GM19438 (cell line): ENCODE measurements at regions not wholly inside any gene's neighbourhood (a gene's known extent, or its start where the extent isn't known, plus 50 kb on each side); places are given as distances from the start of the nearest gene placed in this dataset.

Source experiments
- ATAC-seq: cut with Tn5 transposase; IDR thresholded peaks from one replicate; pipeline ENCODE4 v1.9.1; 2021; ENCODE audit warnings: low read depth; ENCODE audit not compliant: unreplicated experiment

GRCh38 chr1:82226186-82226505, 425.4 kb downstream of the ADGRL2 start:
- ATAC-seq, result no peak

GRCh38 chr1:82225421-82226185, 424.9 kb downstream of the ADGRL2 start:
- no peak for ATAC-seq

- no peak for ATAC-seq
Measured at GRCh38 chr1:82223091-82223490, 422.4 kb downstream of the ADGRL2 start.

GRCh38 chr1:82221721-82222120, 421.0 kb downstream of the ADGRL2 start:
- no peak for ATAC-seq

- no peak for ATAC-seq
Measured at GRCh38 chr1:82220754-82221153, 420.0 kb downstream of the ADGRL2 start.

GRCh38 chr1:82219841-82220240, 419.1 kb downstream of the ADGRL2 start:
- no peak for ATAC-seq

- no peak for ATAC-seq
Measured at GRCh38 chr1:82218846-82219245, 418.1 kb downstream of the ADGRL2 start.

GRCh38 chr1:82215853-82216175, 415.1 kb downstream of the ADGRL2 start:
- ATAC-seq, result no peak

GRCh38 chr1:82215056-82215852, 414.5 kb downstream of the ADGRL2 start:
- ATAC-seq, result no peak

GRCh38 chr1:82214606-82215005, 413.9 kb downstream of the ADGRL2 start:
- no peak for ATAC-seq

GRCh38 chr1:82197606-82198005, 396.9 kb downstream of the ADGRL2 start:
- no peak for ATAC-seq

- ATAC-seq, result no peak
Measured at GRCh38 chr1:82195245-82195644, 394.5 kb downstream of the ADGRL2 start.

- no peak for ATAC-seq
Measured at GRCh38 chr1:82185084-82185483, 384.4 kb downstream of the ADGRL2 start.

GRCh38 chr1:82181846-82182245, 381.1 kb downstream of the ADGRL2 start:
- no peak for ATAC-seq

- no peak for ATAC-seq
Measured at GRCh38 chr1:82179131-82179530, 378.4 kb downstream of the ADGRL2 start.

GRCh38 chr1:82177192-82177591, 376.5 kb downstream of the ADGRL2 start:
- ATAC-seq, result no peak

- ATAC-seq, result no peak
Measured at GRCh38 chr1:82171955-82172354, 371.2 kb downstream of the ADGRL2 start.

- no peak for ATAC-seq
Measured at GRCh38 chr1:82168482-82168881, 367.7 kb downstream of the ADGRL2 start.

- ATAC-seq, result no peak
Measured at GRCh38 chr1:82165304-82165703, 364.6 kb downstream of the ADGRL2 start.

GRCh38 chr1:82162486-82163420, 362.0 kb downstream of the ADGRL2 start:
- ATAC-seq, result no peak

GRCh38 chr1:82161700-82162141, 361.0 kb downstream of the ADGRL2 start:
- no peak for ATAC-seq
